HepG2 (cell line): ENCODE measurements at regions not wholly inside any gene's neighbourhood (a gene's known extent, or its start where the extent isn't known, plus 50 kb on each side); places are given as distances from the start of the nearest gene placed in this dataset.

Experiments
- ATAC-seq: fragments of 200-7000 bp; cut with Tn5 transposase; 3 replicates; pipeline ENCODE4 v1.9.1; 2020; ENCODE audit warnings: mild to moderate bottlenecking, moderate library complexity
- BruUV-seq: library from RNA; stranded (reverse); fragments of 400-500 nt; replicated peaks from 2 replicates; lab custom pipeline; 2021; lab: Mats Ljungman, UMichigan
- CTCF ChIA-PET: fragments of 300-600 bp; formaldehyde crosslinking; extraction: SDS; loops from one replicate; lab custom pipeline; 2021; ENCODE audit warnings: low total read pairs, inconsistent platforms, low intra/inter-chr PET ratio; lab: Yijun Ruan, JAX
- POLR2A ChIA-PET: fragments of 350-600 bp; sonication (Branson Sonifier 250); formaldehyde crosslinking; loops from one replicate; lab custom pipeline; 2020; ENCODE audit warnings: antibody characterized with exemption, inconsistent platforms; lab: Yijun Ruan, JAX
- DNase-seq: peaks from one replicate; pipeline ENCODE4 v3.0.0-alpha.2; 2015; ENCODE audit warnings: low spot score
- FAIRE-seq: peaks from 3 replicates; lab custom pipeline; 2011; peaks lifted over from hg19 to GRCh38; lab: Jason Lieb, UNC
- H2AFZ ChIP-seq: one replicate; pipeline ENCODE4 v1.6.1; 2011; ENCODE audit warnings: low read length, inconsistent platforms
- H3K27ac ChIP-seq: fragments of 300-600 bp; 3 replicates; pipeline ENCODE4 v1.8.0; 2011; ENCODE audit warnings: mixed run types, mild to moderate bottlenecking, mixed read lengths, low read length, inconsistent platforms; ENCODE audit not compliant: insufficient read depth; ENCODE audit errors: extremely low read length
- H3K27me3 ChIP-seq, 2 experiments: fragments of 200-600 bp in 1 of 2; 2 replicates in 1 of 2; 3 replicates in 1 of 2; pipeline versions ENCODE4 v1.6.0 to v1.8.0; 2011; ENCODE audit warnings: low read length in 2 of 2, mild to moderate bottlenecking in 2 of 2, moderate library complexity in 2 of 2, inconsistent platforms in 1 of 2; ENCODE audit not compliant: insufficient read depth in 2 of 2, control insufficient read depth in 1 of 2
- H3K36me3 ChIP-seq, 2 experiments: fragments of 200-600 bp in 1 of 2; replicated peaks in 1 of 2; 2 replicates in 1 of 2; 3 replicates in 1 of 2; pipeline versions ENCODE4 v1.5.1 to v1.8.0; 2011; ENCODE audit warnings: low read length in 2 of 2, inconsistent platforms in 1 of 2; ENCODE audit not compliant: insufficient read depth in 2 of 2, control insufficient read depth in 1 of 2
- H3K4me1 ChIP-seq: 2 replicates; pipeline ENCODE4 v1.5.1; 2012; ENCODE audit warnings: low read length, inconsistent platforms; ENCODE audit not compliant: insufficient read depth
- H3K4me2 ChIP-seq: 2 replicates; pipeline ENCODE4 v1.6.0; 2011; ENCODE audit warnings: low read depth, low read length, inconsistent platforms
- H3K4me3 ChIP-seq, 3 experiments: fragments of 200-600 bp in 1 of 3; sonication (generic), shearing (Covaris generic) in 1 of 3; replicated peaks in 1 of 3; 2 replicates each; pipeline ENCODE4 v1.5.1; 2011 to 2016; ENCODE audit warnings: low read length in 3 of 3, inconsistent platforms in 2 of 3, low read depth in 2 of 3, mild to moderate bottlenecking in 2 of 3, control low read depth in 1 of 3, mixed read lengths in 1 of 3; ENCODE audit not compliant: insufficient read depth in 1 of 3
- H3K79me2 ChIP-seq: one replicate; pipeline ENCODE4 v1.6.1; 2011; ENCODE audit warnings: low read length, inconsistent platforms; ENCODE audit not compliant: insufficient read depth
- H3K9ac ChIP-seq: 2 replicates; pipeline ENCODE4 v1.6.0; 2011; ENCODE audit warnings: mild to moderate bottlenecking, low read depth, low read length, inconsistent platforms; ENCODE audit not compliant: insufficient read depth
- H3K9me3 ChIP-seq: 2 replicates; pipeline ENCODE4 v1.5.1; 2012; ENCODE audit warnings: mild to moderate bottlenecking, low read length
- H4K20me1 ChIP-seq: 2 replicates; pipeline ENCODE4 v1.6.0; 2011; ENCODE audit warnings: inconsistent platforms, mild to moderate bottlenecking, low read length, moderate library complexity; ENCODE audit not compliant: insufficient read depth
- CEBPB ChIP-seq: IDR thresholded peaks from 2 replicates; pipeline ENCODE4 v1.6.1; 2011; ENCODE audit warnings: low read depth, low read length, improper control_type of control experiment, borderline replicate concordance
- CENPT ChIP-seq: sonication (generic); formaldehyde crosslinking; IDR thresholded peaks from 2 replicates; pipeline ENCODE4 v1.8.0; 2022; ENCODE audit warnings: low read depth, mild to moderate bottlenecking, moderate library complexity, missing genetic modification reagents
- HNRNPUL1 ChIP-seq: fragments of 200-400 bp; formaldehyde crosslinking; IDR thresholded peaks from 2 replicates; pipeline ENCODE4 v1.6.1; 2017; ENCODE audit warnings: low read depth, mild to moderate bottlenecking, low read length, moderate library complexity
- HOXD1 ChIP-seq: sonication (generic); formaldehyde crosslinking; IDR thresholded peaks from 2 replicates; pipeline ENCODE4 v1.5.0; 2020; ENCODE audit warnings: missing genetic modification reagents
- KDM2A ChIP-seq: sonication (generic); formaldehyde crosslinking; IDR thresholded peaks from 2 replicates; pipeline ENCODE4 v1.4.0; 2020; ENCODE audit warnings: low read depth, missing genetic modification reagents, borderline replicate concordance
- MATR3 ChIP-seq: sonication (generic); formaldehyde crosslinking; IDR thresholded peaks from 2 replicates; pipeline ENCODE4 v1.4.0; 2020; ENCODE audit warnings: missing genetic modification reagents
- MNT ChIP-seq: fragments of 450-650 bp; IDR thresholded peaks from 2 replicates; pipeline ENCODE4 v1.6.1; 2016
- MYC ChIP-seq: sonication (generic); formaldehyde crosslinking; IDR thresholded peaks from 2 replicates; pipeline ENCODE4 v1.9.0; 2021; ENCODE audit warnings: missing genetic modification reagents, borderline replicate concordance
- SNAPC4 ChIP-seq: sonication (generic); formaldehyde crosslinking; IDR thresholded peaks from 2 replicates; pipeline ENCODE4 v1.4.0; 2020; ENCODE audit warnings: mild to moderate bottlenecking, missing genetic modification reagents
- SRF ChIP-seq: IDR thresholded peaks from 2 replicates; pipeline ENCODE4 v1.6.1; 2011; ENCODE audit warnings: mild to moderate bottlenecking, low read depth, low read length, moderate library complexity
- TOE1 ChIP-seq: sonication (generic); formaldehyde crosslinking; IDR thresholded peaks from 2 replicates; pipeline ENCODE4 v1.4.0; 2020; ENCODE audit warnings: mild to moderate bottlenecking, missing genetic modification reagents
- ZBTB7B ChIP-seq: sonication (generic); formaldehyde crosslinking; IDR thresholded peaks from 2 replicates; pipeline ENCODE4 v1.4.0; 2020; ENCODE audit warnings: missing genetic modification reagents
- ZNF274 ChIP-seq: sonication (generic); formaldehyde crosslinking; IDR thresholded peaks from 2 replicates; pipeline ENCODE4 v1.5.1; 2020; ENCODE audit warnings: mild to moderate bottlenecking, missing genetic modification reagents
- ZNF577 ChIP-seq: sonication (generic); formaldehyde crosslinking; IDR thresholded peaks from 2 replicates; pipeline ENCODE4 v1.4.0; 2020; ENCODE audit warnings: mild to moderate bottlenecking, low read depth, missing genetic modification reagents, borderline replicate concordance
- ZNF781 ChIP-seq: sonication (generic); formaldehyde crosslinking; IDR thresholded peaks from 2 replicates; pipeline ENCODE4 v1.5.1; 2020; ENCODE audit warnings: borderline replicate concordance, mild to moderate bottlenecking, missing genetic modification reagents; ENCODE audit errors: not compliant biosample characterization
- WGBS: methylation state at CpG from one replicate; pipeline ENCODE4 v1.1.6; 2017; ENCODE audit warnings: low lambda C conversion rate; 5-methylcytosine and 5-hydroxymethylcytosine counted together
- in situ Hi-C: cut with HindIII; loops from 2 replicates; pipeline ENCODE4 v1.10.0; 2017; ENCODE audit warnings: low pct_unique_long_range_greater_than_20kb; ENCODE audit not compliant: extremely low pct_ligation_motif_present
- intact Hi-C: fragments of 100-400 bp; cut with micrococcal nuclease; formaldehyde crosslinking; loops from one replicate; pipeline ENCODE4 v1.10.0; 2022; ENCODE audit not compliant: unreplicated experiment
- TF ChIP-seq, protein P1 (sequence below): sonication (generic); formaldehyde crosslinking; IDR thresholded peaks from 2 replicates; pipeline ENCODE4 v1.5.0; 2020; ENCODE audit warnings: missing genetic modification reagents, mild to moderate bottlenecking, borderline replicate concordance

DNA sequence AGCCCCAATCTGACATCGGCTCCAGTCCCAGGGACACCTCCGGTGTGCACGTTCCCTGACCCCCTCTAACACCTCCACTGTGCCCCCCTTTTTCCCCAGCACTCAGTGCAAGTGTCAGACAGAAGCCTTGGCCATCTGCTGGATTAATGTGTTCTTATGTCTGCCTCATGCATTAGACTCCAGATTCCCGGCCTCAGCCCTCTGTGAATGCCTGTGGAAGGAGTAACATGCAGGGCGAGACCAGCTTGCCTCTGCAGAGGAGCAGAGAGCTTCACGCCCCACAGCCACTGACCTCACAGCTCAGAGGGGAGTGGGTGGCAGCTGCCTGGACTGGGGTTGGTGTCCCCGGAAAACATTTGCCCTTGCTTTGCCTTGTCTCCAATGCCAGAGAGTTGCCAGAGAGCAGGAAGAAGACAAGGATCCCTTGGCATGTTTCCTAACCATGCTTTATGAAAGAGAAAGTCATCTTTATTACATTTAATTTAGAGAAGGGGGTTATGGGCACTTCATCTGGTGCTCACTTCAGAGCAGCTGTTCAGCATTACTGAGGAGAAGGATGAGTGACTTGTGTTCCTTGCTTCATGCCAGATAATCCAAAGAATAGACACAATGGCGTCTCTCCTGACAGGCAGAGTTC lies 91.6 kb upstream of the CXCL12 start (continued):
- TF ChIP-seq SNAPC4 (CRISPR knock-in tag) (no peak), ZNF781 (CRISPR knock-in tag) (no peak)

GRCh38 chr10:44477046-44477425 lies 92.1 kb upstream of the CXCL12 start:
- no peak for DNase-seq
- no peaks in the 10 kb centered on the region for H4K20me1 ChIP-seq
- in situ Hi-C loops (no loop called here), intact Hi-C loops (no loop called here)
- ATAC-seq: no peak
- no peak overlapping the region for H3K9ac ChIP-seq
- H3K36me3 ChIP-seq: no peaks in the 10 kb centered on the region
- no peaks in the 10 kb centered on the region for H3K4me1 ChIP-seq
- no peak overlapping the region for H3K4me2 ChIP-seq
- no peaks in the 10 kb centered on the region; a peak in 1 of 5 replicates for H3K27me3 ChIP-seq
- H3K79me2 ChIP-seq: no peaks in the 10 kb centered on the region
- CTCF ChIA-PET: no interaction called here
- no TSS peak for BruUV-seq
- no peak overlapping the region for H2AFZ ChIP-seq
- 0% methylated on average over 1 of the region's 1 CpG for WGBS
- no peaks in the 10 kb centered on the region for H3K9me3 ChIP-seq
- H3K4me3 ChIP-seq: no peak overlapping the region
- H3K27ac ChIP-seq: no peak overlapping the region
- FAIRE-seq: no peak
- POLR2A ChIA-PET: no interaction called here
- TF ChIP-seq CEBPB (no peak), ZNF577 (CRISPR knock-in tag) (no peak), ZNF274 (CRISPR knock-in tag) (no peak), KDM2A (CRISPR knock-in tag) (no peak), CENPT (CRISPR knock-in tag) (no peak), HNRNPUL1 (no peak), HOXD1 (CRISPR knock-in tag) (no peak), SRF (no peak), ZBTB7B (no peak), MATR3 (CRISPR knock-in tag) (no peak), TOE1 (CRISPR knock-in tag) (no peak), MYC (CRISPR knock-in tag) (no peak), MNT (no peak)
- TF ChIP-seq, protein P1, sequence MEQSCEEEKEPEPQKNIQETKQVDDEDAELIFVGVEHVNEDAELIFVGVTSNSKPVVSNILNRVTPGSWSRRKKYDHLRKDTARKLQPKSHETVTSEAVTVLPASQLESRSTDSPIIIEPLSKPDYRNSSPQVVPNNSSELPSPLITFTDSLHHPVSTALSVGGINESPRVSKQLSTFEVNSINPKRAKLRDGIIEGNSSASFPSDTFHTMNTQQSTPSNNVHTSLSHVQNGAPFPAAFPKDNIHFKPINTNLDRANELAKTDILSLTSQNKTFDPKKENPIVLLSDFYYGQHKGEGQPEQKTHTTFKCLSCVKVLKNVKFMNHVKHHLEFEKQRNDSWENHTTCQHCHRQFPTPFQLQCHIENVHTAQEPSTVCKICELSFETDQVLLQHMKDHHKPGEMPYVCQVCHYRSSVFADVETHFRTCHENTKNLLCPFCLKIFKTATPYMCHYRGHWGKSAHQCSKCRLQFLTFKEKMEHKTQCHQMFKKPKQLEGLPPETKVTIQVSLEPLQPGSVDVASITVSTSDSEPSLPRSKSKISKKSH (CRISPR knock-in tag): no peak
